ENCODE measurements at regions not wholly inside any gene's neighbourhood (a gene's known extent, or its start where the extent isn't known, plus 50 kb on each side); places are given as distances from the start of the nearest gene placed in this dataset.

- TF ChIP-seq CTCF (conservative IDR thresholded peaks at IDR 0.05; ENCODE audit: low read depth, low read length) = no peak
- TF ChIP-seq ELK1 (IDR thresholded peaks at IDR 0.05; ENCODE audit: borderline replicate concordance, low read depth, low read length) = no peak
- 0 out of 2 replicates have a peak, but pooled peaks have one; percentile 28 for TF ChIP-seq CEBPB (IDR thresholded peaks at IDR 0.05; ENCODE audit: low read depth, low read length)
- TF ChIP-seq SMC3 (IDR thresholded peaks at IDR 0.05; ENCODE audit: low read depth, low read length) = no peak
- no peak for TF ChIP-seq RAD21 (IDR thresholded peaks at IDR 0.05; ENCODE audit: low read length)
- no peak for TF ChIP-seq RFX5 (IDR thresholded peaks at IDR 0.05; ENCODE audit: low read depth, low read length)
- TF ChIP-seq POLR2A (IDR thresholded peaks at IDR 0.05; ENCODE audit: low read depth, low read length) = no peak
- TF ChIP-seq FOS (IDR thresholded peaks at IDR 0.05; ENCODE audit: low read depth, low read length) = no peak
These were observed 790.8 kb upstream of the NUDT12 start for GRCh38 chr5:104353371-104353770.

Measured in IMR-90 (cell line).